Keratinocyte (primary cell): ENCODE measurements at regions not wholly inside any gene's neighbourhood (a gene's known extent, or its start where the extent isn't known, plus 50 kb on each side); places are given as distances from the start of the nearest gene placed in this dataset.

Experiments used
- DNase-seq: peaks from one replicate; pipeline ENCODE4 v3.0.0-alpha.2; 2011; ENCODE audit warnings: low read depth, missing footprints, low spot score
- FAIRE-seq: peaks from 2 replicates; lab custom pipeline; 2011; peaks lifted over from hg19 to GRCh38; lab: Jason Lieb, UNC
- H2AFZ ChIP-seq: 2 replicates; pipeline ENCODE4 v1.6.0; 2012; ENCODE audit warnings: low read length, control low read depth, inconsistent platforms; ENCODE audit not compliant: control insufficient read depth
- H3K27ac ChIP-seq: 2 replicates; pipeline ENCODE4 v1.5.1; 2011; ENCODE audit warnings: low read length; ENCODE audit not compliant: control insufficient read depth, insufficient read depth
- H3K27me3 ChIP-seq: 3 replicates; pipeline ENCODE4 v1.6.0; 2011; ENCODE audit warnings: low read length; ENCODE audit not compliant: control insufficient read depth, insufficient read depth; ENCODE audit errors: extremely low read depth
- H3K36me3 ChIP-seq, 2 experiments: 2 replicates in 1 of 2; 3 replicates in 1 of 2; pipeline ENCODE4 v1.5.1; 2011; ENCODE audit warnings: low read length in 2 of 2, mild to moderate bottlenecking in 1 of 2; ENCODE audit not compliant: control insufficient read depth in 2 of 2, insufficient read depth in 2 of 2; ENCODE audit errors: extremely low read depth in 1 of 2
- H3K4me1 ChIP-seq: 3 replicates; pipeline ENCODE4 v1.5.1; 2011; ENCODE audit warnings: low read length; ENCODE audit not compliant: control insufficient read depth, insufficient read depth; ENCODE audit errors: extremely low read depth
- H3K4me2 ChIP-seq: 3 replicates; pipeline ENCODE4 v1.6.0; 2011; ENCODE audit warnings: low read depth, low read length; ENCODE audit not compliant: control insufficient read depth, insufficient read depth; ENCODE audit errors: extremely low read depth
- H3K4me3 ChIP-seq, 3 experiments: fragments of 200-600 bp in 1 of 3; sonication (generic) in 1 of 3; 2 replicates in 2 of 3; 3 replicates in 1 of 3; pipeline ENCODE4 v1.5.1; 2011 to 2016; ENCODE audit warnings: low read length in 3 of 3, mild to moderate bottlenecking in 3 of 3, control low read depth in 2 of 3, inconsistent platforms in 1 of 3, low read depth in 1 of 3, mixed read lengths in 1 of 3, mixed run types in 1 of 3, moderate library complexity in 1 of 3; ENCODE audit not compliant: control insufficient read depth in 2 of 3, insufficient read depth in 2 of 3; ENCODE audit errors: extremely low read depth in 1 of 3
- H3K79me2 ChIP-seq: 2 replicates; pipeline ENCODE4 v1.6.0; 2012; ENCODE audit warnings: low read length; ENCODE audit not compliant: control insufficient read depth, insufficient read depth
- H3K9ac ChIP-seq: 3 replicates; pipeline ENCODE4 v1.6.0; 2011; ENCODE audit warnings: low read length; ENCODE audit not compliant: control insufficient read depth, insufficient read depth; ENCODE audit errors: extremely low read depth
- H3K9me1 ChIP-seq: 3 replicates; pipeline ENCODE4 v1.6.0; 2011; ENCODE audit warnings: low read length; ENCODE audit not compliant: control insufficient read depth, insufficient read depth; ENCODE audit errors: extremely low read depth
- H3K9me3 ChIP-seq: 2 replicates; pipeline ENCODE4 v1.5.1; 2012; ENCODE audit warnings: low read depth, low read length; ENCODE audit not compliant: control insufficient read depth
- H4K20me1 ChIP-seq: 3 replicates; pipeline ENCODE4 v1.6.0; 2011; ENCODE audit warnings: low read length; ENCODE audit not compliant: control insufficient read depth, insufficient read depth; ENCODE audit errors: extremely low read depth
- EZH2 ChIP-seq: IDR thresholded peaks from one replicate; pipeline ENCODE4 v1.6.1; 2012; ENCODE audit warnings: inconsistent platforms, mild to moderate bottlenecking, low read length, moderate library complexity
- dilution Hi-C: fragments of 300-500 bp; cut with MboI; formaldehyde crosslinking; loops from one replicate; pipeline ENCODE4 v1.7.0; 2020; ENCODE audit warnings: low sequenced_read_pairs; ENCODE audit not compliant: extremely low pct_ligation_motif_present
- TF ChIP-seq, protein P1 (sequence below), 3 experiments: IDR thresholded peaks in 1 of 3; conservative IDR thresholded peaks in 1 of 3; optimal IDR thresholded peaks in 1 of 3; 2 replicates in 2 of 3; 3 replicates in 1 of 3; pipeline versions ENCODE3 to v1.5.1; 2011; ENCODE audit warnings: low read length in 3 of 3, mild to moderate bottlenecking in 3 of 3, moderate library complexity in 2 of 3, control low read depth in 1 of 3, inconsistent platforms in 1 of 3; ENCODE audit not compliant: insufficient read depth in 2 of 3; ENCODE audit errors: extremely low read depth in 1 of 3

DNA sequence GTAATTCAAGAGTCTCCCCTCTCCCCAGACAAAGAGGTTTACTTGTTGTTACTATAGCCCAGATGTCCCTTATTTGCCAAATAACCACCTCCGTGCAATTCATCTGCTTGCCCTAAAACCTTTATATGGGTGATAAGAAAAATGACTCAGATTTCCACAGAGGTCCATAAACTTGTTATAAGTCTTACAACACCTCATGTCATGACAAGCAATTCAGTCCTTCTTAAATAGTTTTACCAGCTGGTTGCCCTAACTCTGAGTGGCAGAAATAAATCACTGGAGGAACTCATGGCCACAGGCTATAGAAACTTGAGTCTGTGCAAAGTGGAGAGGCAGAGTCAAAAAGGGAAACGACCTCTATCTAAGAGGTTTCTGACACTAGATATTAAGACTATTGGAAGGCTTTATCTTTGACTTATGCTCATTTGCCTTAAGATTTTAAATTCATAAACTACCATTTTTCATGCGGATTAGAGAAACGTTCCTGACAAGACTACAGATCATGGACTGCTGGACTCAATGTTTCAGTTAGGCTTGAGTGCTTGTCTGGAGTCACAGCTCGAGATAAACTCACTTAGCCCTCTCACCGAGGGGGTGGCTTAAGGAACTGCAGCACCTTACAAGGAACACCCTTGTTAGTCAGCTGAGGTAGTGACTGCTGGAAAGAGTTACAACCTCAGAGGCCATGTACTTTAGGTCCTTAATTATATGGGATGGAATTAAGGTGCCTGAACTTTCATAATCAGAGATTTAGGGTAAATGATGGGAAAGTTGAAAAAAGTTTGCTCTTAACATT lies 662.5 kb upstream of the USP24 start:
- FAIRE-seq, result no peak
- dilution Hi-C loops, result no loop called here

DNA sequence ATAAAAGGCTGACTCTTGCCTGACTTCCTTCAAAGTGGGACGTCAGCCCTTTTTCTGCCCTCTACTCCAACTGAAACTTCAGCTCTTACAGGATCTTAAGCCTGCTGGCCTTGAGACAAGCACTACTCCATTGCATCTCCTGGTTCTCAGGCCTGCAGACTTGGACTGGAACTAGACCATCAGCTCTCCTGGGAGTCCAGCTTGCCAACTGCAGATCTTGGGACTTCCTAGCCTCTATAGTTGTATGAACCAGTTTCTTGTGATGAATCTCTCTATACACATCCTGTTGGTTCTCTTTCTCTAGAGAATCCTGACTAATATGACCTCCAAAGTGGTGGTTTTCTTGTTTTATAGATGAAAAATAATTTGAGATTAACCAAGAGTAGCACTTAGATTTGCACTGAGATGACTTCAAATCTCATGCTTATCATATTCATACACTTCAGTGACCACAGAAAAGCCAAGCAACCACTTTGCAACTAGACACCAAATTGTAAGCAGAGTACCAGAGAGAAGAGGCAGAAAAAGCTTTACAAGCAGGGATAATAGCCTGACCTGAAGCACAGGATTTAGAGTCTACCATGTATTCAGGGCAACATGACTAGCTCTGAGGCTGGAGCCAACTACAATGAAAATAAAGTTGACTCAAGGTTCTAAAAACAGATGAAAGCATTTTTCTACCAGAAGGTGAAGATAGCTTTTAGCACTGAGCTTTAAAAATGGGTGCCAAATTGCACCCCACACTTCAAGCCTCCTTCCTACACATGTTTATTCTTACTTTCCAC lies 661.3 kb upstream of the USP24 start:
- Histone ChIP-seq H3K9ac (no peak overlapping the region), H3K36me3 (no peaks in the 10 kb centered on the region), H2AFZ (no peak overlapping the region), H3K27ac (no peak overlapping the region), H3K79me2 (no peaks in the 10 kb centered on the region), H3K4me2 (no peak overlapping the region), H4K20me1 (no peaks in the 10 kb centered on the region), H3K9me3 (no peaks in the 10 kb centered on the region), H3K4me1 (no peaks in the 10 kb centered on the region), H3K9me1 (no peaks in the 10 kb centered on the region), H3K27me3 (peaks cover 2% of the 10 kb centered on the region), H3K4me3 (no peak overlapping the region)
- no peak for FAIRE-seq
- dilution Hi-C loops, result no loop called here
- no peak for DNase-seq
- no peak for TF ChIP-seq EZH2
- TF ChIP-seq, protein P1, sequence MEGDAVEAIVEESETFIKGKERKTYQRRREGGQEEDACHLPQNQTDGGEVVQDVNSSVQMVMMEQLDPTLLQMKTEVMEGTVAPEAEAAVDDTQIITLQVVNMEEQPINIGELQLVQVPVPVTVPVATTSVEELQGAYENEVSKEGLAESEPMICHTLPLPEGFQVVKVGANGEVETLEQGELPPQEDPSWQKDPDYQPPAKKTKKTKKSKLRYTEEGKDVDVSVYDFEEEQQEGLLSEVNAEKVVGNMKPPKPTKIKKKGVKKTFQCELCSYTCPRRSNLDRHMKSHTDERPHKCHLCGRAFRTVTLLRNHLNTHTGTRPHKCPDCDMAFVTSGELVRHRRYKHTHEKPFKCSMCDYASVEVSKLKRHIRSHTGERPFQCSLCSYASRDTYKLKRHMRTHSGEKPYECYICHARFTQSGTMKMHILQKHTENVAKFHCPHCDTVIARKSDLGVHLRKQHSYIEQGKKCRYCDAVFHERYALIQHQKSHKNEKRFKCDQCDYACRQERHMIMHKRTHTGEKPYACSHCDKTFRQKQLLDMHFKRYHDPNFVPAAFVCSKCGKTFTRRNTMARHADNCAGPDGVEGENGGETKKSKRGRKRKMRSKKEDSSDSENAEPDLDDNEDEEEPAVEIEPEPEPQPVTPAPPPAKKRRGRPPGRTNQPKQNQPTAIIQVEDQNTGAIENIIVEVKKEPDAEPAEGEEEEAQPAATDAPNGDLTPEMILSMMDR (optimal IDR thresholded peaks at IDR 0.05 in 1 of 3, IDR thresholded peaks at IDR 0.05 in 1 of 3, conservative IDR thresholded peaks at IDR 0.05 in 1 of 3; ENCODE audit: extremely low read depth in 1 of 3, insufficient read depth in 2 of 3, low read length in 3 of 3), result no peak

More for the DNA sequence above, 662.5 kb upstream of the USP24 start:
- Histone ChIP-seq H3K79me2 (no peaks in the 10 kb centered on the region), H3K4me3 (no peak overlapping the region), H3K4me1 (no peaks in the 10 kb centered on the region), H3K9me3 (no peaks in the 10 kb centered on the region), H3K4me2 (no peak overlapping the region), H3K27me3 (peaks cover 2% of the 10 kb centered on the region), H3K36me3 (no peaks in the 10 kb centered on the region), H2AFZ (no peak overlapping the region), H3K9me1 (no peaks in the 10 kb centered on the region), H4K20me1 (no peaks in the 10 kb centered on the region), H3K9ac (no peak overlapping the region), H3K27ac (no peak overlapping the region)
- no peak for DNase-seq
- no peak for TF ChIP-seq EZH2
- TF ChIP-seq, protein P1 (optimal IDR thresholded peaks at IDR 0.05 in 1 of 3, IDR thresholded peaks at IDR 0.05 in 1 of 3, conservative IDR thresholded peaks at IDR 0.05 in 1 of 3; ENCODE audit: extremely low read depth in 1 of 3, insufficient read depth in 2 of 3, low read length in 3 of 3), result no peak
